A673 (cell line): ENCODE measurements at regions not wholly inside any gene's neighbourhood (a gene's known extent, or its start where the extent isn't known, plus 50 kb on each side); places are given as distances from the start of the nearest gene placed in this dataset.

ENCODE experiments used
- EZH2 ChIP-seq: fragments of 200-600 bp; sonication (generic); IDR thresholded peaks from 2 replicates; pipeline ENCODE4 v1.6.1; 2017; ENCODE audit warnings: borderline replicate concordance, low read depth, mild to moderate bottlenecking, mixed read lengths, antibody characterized with exemption, low read length; ENCODE audit not compliant: poor library complexity, severe bottlenecking
- TF ChIP-seq, protein P1 (sequence below): fragments of 300-800, 200-600 bp; sonication (generic); conservative IDR thresholded peaks from 2 replicates; pipeline ENCODE4 v1.5.1; 2017; ENCODE audit warnings: low read depth, mild to moderate bottlenecking, antibody characterized with exemption, low read length, moderate library complexity, mixed read lengths

DNA sequence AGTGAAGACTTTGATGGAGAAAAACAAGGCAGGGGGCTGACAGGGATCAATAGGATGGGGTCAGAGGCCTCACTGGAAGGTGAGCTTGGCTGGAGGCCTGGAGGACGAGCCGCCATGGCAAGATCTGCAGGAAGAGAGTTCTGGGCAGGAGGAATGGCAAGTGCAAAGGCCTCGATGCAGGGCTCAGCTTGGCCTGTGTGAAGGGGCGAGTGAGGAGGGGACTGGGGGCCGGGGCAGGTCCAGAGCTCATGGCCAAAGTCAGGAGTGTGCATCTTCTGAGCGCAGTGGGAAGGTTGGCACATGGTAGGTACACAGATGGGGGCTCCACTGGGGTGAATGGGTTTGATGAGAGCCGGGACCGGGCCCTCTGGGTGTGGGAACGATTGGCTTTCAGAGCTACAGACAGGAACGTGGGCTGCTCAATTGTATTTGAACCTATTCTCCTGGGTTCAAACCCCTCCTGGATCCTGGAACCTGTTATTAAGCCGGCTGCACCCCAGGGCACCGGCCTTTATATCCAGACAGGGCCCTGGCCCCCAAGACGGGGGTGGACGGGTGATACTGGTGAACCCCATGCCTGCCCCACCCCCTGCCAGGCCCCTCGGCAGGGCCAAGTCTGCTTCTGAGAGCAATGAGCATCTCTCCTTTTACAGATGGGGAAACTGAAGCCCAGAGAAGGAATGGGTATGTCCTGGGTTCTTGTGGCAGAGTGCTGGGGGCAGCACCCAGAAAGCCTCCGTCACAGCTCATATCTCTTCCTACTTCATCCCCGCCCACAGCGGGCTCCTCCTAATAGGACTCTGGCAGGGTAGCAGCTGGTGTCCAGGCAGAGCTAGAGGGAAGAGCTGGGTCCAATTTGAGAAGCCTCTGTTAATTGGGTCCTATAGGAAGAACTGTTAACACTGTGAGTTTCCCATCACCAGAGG, 106.1 kb downstream of the CEBPB start:
- TF ChIP-seq, protein P1, sequence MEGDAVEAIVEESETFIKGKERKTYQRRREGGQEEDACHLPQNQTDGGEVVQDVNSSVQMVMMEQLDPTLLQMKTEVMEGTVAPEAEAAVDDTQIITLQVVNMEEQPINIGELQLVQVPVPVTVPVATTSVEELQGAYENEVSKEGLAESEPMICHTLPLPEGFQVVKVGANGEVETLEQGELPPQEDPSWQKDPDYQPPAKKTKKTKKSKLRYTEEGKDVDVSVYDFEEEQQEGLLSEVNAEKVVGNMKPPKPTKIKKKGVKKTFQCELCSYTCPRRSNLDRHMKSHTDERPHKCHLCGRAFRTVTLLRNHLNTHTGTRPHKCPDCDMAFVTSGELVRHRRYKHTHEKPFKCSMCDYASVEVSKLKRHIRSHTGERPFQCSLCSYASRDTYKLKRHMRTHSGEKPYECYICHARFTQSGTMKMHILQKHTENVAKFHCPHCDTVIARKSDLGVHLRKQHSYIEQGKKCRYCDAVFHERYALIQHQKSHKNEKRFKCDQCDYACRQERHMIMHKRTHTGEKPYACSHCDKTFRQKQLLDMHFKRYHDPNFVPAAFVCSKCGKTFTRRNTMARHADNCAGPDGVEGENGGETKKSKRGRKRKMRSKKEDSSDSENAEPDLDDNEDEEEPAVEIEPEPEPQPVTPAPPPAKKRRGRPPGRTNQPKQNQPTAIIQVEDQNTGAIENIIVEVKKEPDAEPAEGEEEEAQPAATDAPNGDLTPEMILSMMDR, result no peak
- no peak for TF ChIP-seq EZH2
